Hepatocyte (in vitro differentiated cells): ENCODE measurements at regions not wholly inside any gene's neighbourhood (a gene's known extent, or its start where the extent isn't known, plus 50 kb on each side); places are given as distances from the start of the nearest gene placed in this dataset.

Experiments used
- DNase-seq: peaks from one replicate; pipeline ENCODE4 v3.0.0-alpha.2; 2016; ENCODE audit warnings: low spot score
- H2AFZ ChIP-seq: fragments of 200-600 bp; sonication (generic); 2 replicates; pipeline ENCODE4 v1.6.0; 2016; ENCODE audit warnings: antibody characterized with exemption, mild to moderate bottlenecking
- H3K27ac ChIP-seq: fragments of 200-600 bp; sonication (generic); 2 replicates; pipeline ENCODE4 v1.5.1; 2016; ENCODE audit warnings: mild to moderate bottlenecking
- H3K27me3 ChIP-seq: fragments of 200-600 bp; sonication (generic); 2 replicates; pipeline ENCODE4 v1.6.1; 2016
- H3K36me3 ChIP-seq: fragments of 200-600 bp; sonication (generic); replicated peaks from 2 replicates; pipeline ENCODE4 v1.5.1; 2016; ENCODE audit warnings: low read depth; ENCODE audit not compliant: insufficient read depth
- H3K4me1 ChIP-seq: fragments of 200-600 bp; sonication (generic); 2 replicates; pipeline ENCODE4 v1.5.1; 2016; ENCODE audit warnings: mild to moderate bottlenecking, moderate library complexity; ENCODE audit not compliant: insufficient read depth
- H3K4me2 ChIP-seq: fragments of 200-600 bp; sonication (generic); 2 replicates; pipeline ENCODE4 v1.6.0; 2016
- H3K4me3 ChIP-seq: fragments of 200-600 bp; sonication (generic); 2 replicates; pipeline ENCODE4 v1.5.1; 2016; ENCODE audit warnings: mild to moderate bottlenecking
- H3K79me2 ChIP-seq: fragments of 200-600 bp; sonication (generic); 2 replicates; pipeline ENCODE4 v1.6.0; 2017; ENCODE audit warnings: mild to moderate bottlenecking
- H3K9me2 ChIP-seq: fragments of 200-600 bp; sonication (generic); replicated peaks from 2 replicates; pipeline ENCODE4 v1.6.0; 2017; ENCODE audit warnings: mild to moderate bottlenecking; ENCODE audit not compliant: insufficient read depth
- H3K9me3 ChIP-seq: fragments of 200-600 bp; sonication (generic); 2 replicates; pipeline ENCODE4 v1.5.1; 2016; ENCODE audit warnings: low read depth, mild to moderate bottlenecking
- H4K20me1 ChIP-seq: fragments of 200-600 bp; sonication (generic); 2 replicates; pipeline ENCODE4 v1.6.0; 2016; ENCODE audit warnings: mild to moderate bottlenecking; ENCODE audit not compliant: insufficient read depth, poor library complexity, severe bottlenecking
- CTCF ChIP-seq: fragments of 200-600 bp; sonication (generic); IDR thresholded peaks from 2 replicates; pipeline ENCODE4 v1.5.1; 2016; ENCODE audit warnings: antibody characterized with exemption, mild to moderate bottlenecking; ENCODE audit not compliant: poor library complexity
- EZH2 ChIP-seq: fragments of 200-600 bp; sonication (generic); IDR thresholded peaks from 2 replicates; pipeline ENCODE4 v1.6.1; 2016; ENCODE audit warnings: antibody characterized with exemption, mild to moderate bottlenecking, borderline replicate concordance
- EZH2phosphoT487 ChIP-seq: fragments of 200-600 bp; sonication (generic); IDR thresholded peaks from one replicate; pipeline ENCODE4 v1.6.1; 2018; ENCODE audit warnings: antibody characterized with exemption, mild to moderate bottlenecking, low read depth, moderate library complexity; ENCODE audit not compliant: unreplicated experiment, severe bottlenecking
- WGBS: methylation state at CpG from one replicate; pipeline ENCODE4 v1.1.6; 2016; ENCODE audit warnings: low lambda C conversion rate; ENCODE audit errors: missing lambda C conversion rate; 5-methylcytosine and 5-hydroxymethylcytosine counted together

GRCh38 chr22:48953830-48954229 lies 873.8 kb downstream of the BRD1 start:
- no peak overlapping the region for H3K27ac ChIP-seq
- TF ChIP-seq EZH2phosphoT487 (no peak), EZH2 (no peak), CTCF (no peak)
- no peaks in the 10 kb centered on the region for H3K27me3 ChIP-seq
- no peaks in the 10 kb centered on the region for H3K9me2 ChIP-seq
- H4K20me1 ChIP-seq = no peaks in the 10 kb centered on the region
- H3K36me3 ChIP-seq = no peaks in the 10 kb centered on the region
- DNase-seq = no peak
- H3K4me3 ChIP-seq = no peak overlapping the region
- no peaks in the 10 kb centered on the region for H3K4me1 ChIP-seq
- 89% methylated on average over 11 of the region's 11 CpGs for WGBS
- H3K9me3 ChIP-seq = no peaks in the 10 kb centered on the region
- H2AFZ ChIP-seq = no peak overlapping the region
- H3K79me2 ChIP-seq = no peaks in the 10 kb centered on the region
- no peak overlapping the region for H3K4me2 ChIP-seq

GRCh38 chr22:48953103-48953720 lies 874.5 kb downstream of the BRD1 start:
- WGBS = 97% methylated on average over 11 of the region's 11 CpGs
- Histone ChIP-seq H2AFZ (no peak overlapping the region), H3K9me2 (no peaks in the 10 kb centered on the region), H4K20me1 (no peaks in the 10 kb centered on the region), H3K27me3 (no peaks in the 10 kb centered on the region), H3K4me1 (no peaks in the 10 kb centered on the region), H3K9me3 (no peaks in the 10 kb centered on the region), H3K36me3 (no peaks in the 10 kb centered on the region), H3K27ac (no peak overlapping the region), H3K4me2 (no peak overlapping the region), H3K79me2 (no peaks in the 10 kb centered on the region), H3K4me3 (no peak overlapping the region)
- TF ChIP-seq EZH2phosphoT487 (no peak), EZH2 (no peak), CTCF (no peak)
- DNase-seq = no peak

- no peak overlapping the region for H3K4me2 ChIP-seq
- no peaks in the 10 kb centered on the region for H3K4me1 ChIP-seq
- no peaks in the 10 kb centered on the region for H3K9me3 ChIP-seq
- H3K27me3 ChIP-seq = no peaks in the 10 kb centered on the region
- TF ChIP-seq EZH2phosphoT487 (no peak), EZH2 (no peak), CTCF (no peak)
- 93% methylated on average over 19 of the region's 19 CpGs for WGBS
- H3K36me3 ChIP-seq = no peaks in the 10 kb centered on the region
- no peaks in the 10 kb centered on the region for H4K20me1 ChIP-seq
- H3K4me3 ChIP-seq = no peak overlapping the region
- no peak for DNase-seq
- no peaks in the 10 kb centered on the region for H3K9me2 ChIP-seq
- no peak overlapping the region for H3K27ac ChIP-seq
- no peaks in the 10 kb centered on the region for H3K79me2 ChIP-seq
- H2AFZ ChIP-seq = no peak overlapping the region
Observed at GRCh38 chr22:48952256-48953102, 875.2 kb downstream of the BRD1 start.
